NB4 (cell line): ENCODE measurements at regions not wholly inside any gene's neighbourhood (a gene's known extent, or its start where the extent isn't known, plus 50 kb on each side); places are given as distances from the start of the nearest gene placed in this dataset.

Experiments used
- MYC ChIP-seq: IDR thresholded peaks from 2 replicates; pipeline ENCODE4 v1.6.1; 2011; ENCODE audit warnings: low read depth, low read length
- TF ChIP-seq, protein P1 (sequence below): IDR thresholded peaks from one replicate; pipeline ENCODE4 v1.5.1; 2012; ENCODE audit warnings: low read depth, low read length

DNA sequence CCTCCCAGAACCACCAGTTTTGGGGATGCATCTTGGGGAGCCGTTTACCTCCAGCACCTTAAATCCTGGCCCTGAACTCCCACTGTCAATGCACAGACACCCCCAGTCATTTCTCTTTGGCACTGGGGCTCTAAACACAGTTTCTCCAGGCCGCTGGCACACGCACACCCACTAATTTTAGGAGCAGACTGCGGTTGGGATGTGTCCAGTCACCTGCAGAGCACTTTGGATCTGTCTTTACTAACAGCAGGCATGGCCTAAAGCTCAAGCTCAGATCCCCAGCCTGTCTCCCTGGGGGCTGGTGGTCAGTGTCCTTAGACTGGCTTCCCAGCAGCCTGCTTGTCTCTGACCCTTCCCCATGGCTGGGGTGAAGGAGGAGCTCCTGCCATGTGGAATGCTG lies 49.9 kb downstream of the SYNE3 start:
- TF ChIP-seq, protein P1, sequence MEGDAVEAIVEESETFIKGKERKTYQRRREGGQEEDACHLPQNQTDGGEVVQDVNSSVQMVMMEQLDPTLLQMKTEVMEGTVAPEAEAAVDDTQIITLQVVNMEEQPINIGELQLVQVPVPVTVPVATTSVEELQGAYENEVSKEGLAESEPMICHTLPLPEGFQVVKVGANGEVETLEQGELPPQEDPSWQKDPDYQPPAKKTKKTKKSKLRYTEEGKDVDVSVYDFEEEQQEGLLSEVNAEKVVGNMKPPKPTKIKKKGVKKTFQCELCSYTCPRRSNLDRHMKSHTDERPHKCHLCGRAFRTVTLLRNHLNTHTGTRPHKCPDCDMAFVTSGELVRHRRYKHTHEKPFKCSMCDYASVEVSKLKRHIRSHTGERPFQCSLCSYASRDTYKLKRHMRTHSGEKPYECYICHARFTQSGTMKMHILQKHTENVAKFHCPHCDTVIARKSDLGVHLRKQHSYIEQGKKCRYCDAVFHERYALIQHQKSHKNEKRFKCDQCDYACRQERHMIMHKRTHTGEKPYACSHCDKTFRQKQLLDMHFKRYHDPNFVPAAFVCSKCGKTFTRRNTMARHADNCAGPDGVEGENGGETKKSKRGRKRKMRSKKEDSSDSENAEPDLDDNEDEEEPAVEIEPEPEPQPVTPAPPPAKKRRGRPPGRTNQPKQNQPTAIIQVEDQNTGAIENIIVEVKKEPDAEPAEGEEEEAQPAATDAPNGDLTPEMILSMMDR = no peak
- no peak for TF ChIP-seq MYC
